ENCODE measurements at regions not wholly inside any gene's neighbourhood (a gene's known extent, or its start where the extent isn't known, plus 50 kb on each side); places are given as distances from the start of the nearest gene placed in this dataset.

DNA sequence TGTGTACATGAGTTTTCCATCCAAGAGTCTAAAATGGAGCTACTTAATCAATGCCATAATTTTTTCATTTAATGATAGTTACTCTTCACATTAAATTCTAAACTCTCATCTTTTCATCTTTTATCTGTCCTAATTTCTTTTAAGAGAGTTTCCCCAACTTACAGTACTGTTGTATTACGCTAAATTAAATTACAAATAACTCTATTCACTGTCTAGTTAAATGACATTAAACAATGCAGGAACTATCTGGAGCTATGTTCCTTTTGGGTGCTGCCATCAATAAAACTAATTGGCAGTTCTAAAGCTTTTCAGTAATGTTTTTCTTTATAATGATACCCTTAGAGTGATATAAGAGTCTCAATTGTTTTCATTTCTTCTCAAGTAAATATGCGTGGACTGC is 227.6 kb downstream of the ANKRD50 start:
- TF ChIP-seq, protein P1, sequence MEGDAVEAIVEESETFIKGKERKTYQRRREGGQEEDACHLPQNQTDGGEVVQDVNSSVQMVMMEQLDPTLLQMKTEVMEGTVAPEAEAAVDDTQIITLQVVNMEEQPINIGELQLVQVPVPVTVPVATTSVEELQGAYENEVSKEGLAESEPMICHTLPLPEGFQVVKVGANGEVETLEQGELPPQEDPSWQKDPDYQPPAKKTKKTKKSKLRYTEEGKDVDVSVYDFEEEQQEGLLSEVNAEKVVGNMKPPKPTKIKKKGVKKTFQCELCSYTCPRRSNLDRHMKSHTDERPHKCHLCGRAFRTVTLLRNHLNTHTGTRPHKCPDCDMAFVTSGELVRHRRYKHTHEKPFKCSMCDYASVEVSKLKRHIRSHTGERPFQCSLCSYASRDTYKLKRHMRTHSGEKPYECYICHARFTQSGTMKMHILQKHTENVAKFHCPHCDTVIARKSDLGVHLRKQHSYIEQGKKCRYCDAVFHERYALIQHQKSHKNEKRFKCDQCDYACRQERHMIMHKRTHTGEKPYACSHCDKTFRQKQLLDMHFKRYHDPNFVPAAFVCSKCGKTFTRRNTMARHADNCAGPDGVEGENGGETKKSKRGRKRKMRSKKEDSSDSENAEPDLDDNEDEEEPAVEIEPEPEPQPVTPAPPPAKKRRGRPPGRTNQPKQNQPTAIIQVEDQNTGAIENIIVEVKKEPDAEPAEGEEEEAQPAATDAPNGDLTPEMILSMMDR (IDR thresholded peaks at IDR 0.05): no peak
- no peak for TF ChIP-seq POLR2A (IDR thresholded peaks at IDR 0.05)
